Glutamatergic neuron (in vitro differentiated cells): ENCODE measurements at regions not wholly inside any gene's neighbourhood (a gene's known extent, or its start where the extent isn't known, plus 50 kb on each side); places are given as distances from the start of the nearest gene placed in this dataset.

ENCODE experiments used
- DNase-seq: peaks from one replicate; pipeline ENCODE4 v3.0.0; 2022
- H3K27ac Mint-ChIP-seq: one replicate; pipeline ENCODE4 v1.8.0; 2020; ENCODE audit warnings: mild to moderate bottlenecking, mixed read lengths, inconsistent platforms; ENCODE audit not compliant: unreplicated experiment
- H3K27me3 Mint-ChIP-seq: one replicate; pipeline ENCODE4 v1.8.0; 2020; ENCODE audit warnings: mild to moderate bottlenecking, moderate library complexity, mixed read lengths, inconsistent platforms; ENCODE audit not compliant: unreplicated experiment
- H3K36me3 Mint-ChIP-seq: one replicate; pipeline ENCODE4 v1.8.0; 2020; ENCODE audit warnings: mild to moderate bottlenecking, mixed read lengths, inconsistent platforms; ENCODE audit not compliant: unreplicated experiment
- H3K4me1 Mint-ChIP-seq: one replicate; pipeline ENCODE4 v1.8.0; 2020; ENCODE audit warnings: mild to moderate bottlenecking, low read depth, mixed read lengths, inconsistent platforms; ENCODE audit not compliant: unreplicated experiment
- H3K4me3 Mint-ChIP-seq: one replicate; pipeline ENCODE4 v1.8.0; 2020; ENCODE audit warnings: mild to moderate bottlenecking, mixed read lengths, inconsistent platforms; ENCODE audit not compliant: unreplicated experiment
- H3K9me3 Mint-ChIP-seq: one replicate; pipeline ENCODE4 v1.8.0; 2020; ENCODE audit warnings: mild to moderate bottlenecking, moderate library complexity, mixed read lengths, inconsistent platforms; ENCODE audit not compliant: unreplicated experiment
- CTCF ChIP-seq: fragments of 200-600 bp; sonication (generic); IDR thresholded peaks from one replicate; pipeline ENCODE4 v1.5.0; 2021; ENCODE audit not compliant: partially characterized antibody, unreplicated experiment

- H3K36me3 Mint-ChIP-seq, result no peaks in the 10 kb centered on the region
- no peak overlapping the region for H3K4me3 Mint-ChIP-seq
- no peak overlapping the region for H3K27ac Mint-ChIP-seq
- no peak for TF ChIP-seq CTCF
- H3K9me3 Mint-ChIP-seq, result peaks cover 3% of the 10 kb centered on the region
- peaks cover 5% of the 10 kb centered on the region for H3K4me1 Mint-ChIP-seq
- DNase-seq, result no peak
- peaks cover 3% of the 10 kb centered on the region for H3K27me3 Mint-ChIP-seq
These were observed 407.8 kb upstream of the DAB1 start for GRCh38 chr1:57831624-57832023.

- H3K27ac Mint-ChIP-seq, result peak overlapping the region; percentile 69
- peaks cover 10% of the 10 kb centered on the region for H3K4me1 Mint-ChIP-seq
- TF ChIP-seq CTCF, result no peak
- peaks cover 2% of the 10 kb centered on the region for H3K27me3 Mint-ChIP-seq
- H3K36me3 Mint-ChIP-seq, result no peaks in the 10 kb centered on the region
- H3K9me3 Mint-ChIP-seq, result peaks cover 5% of the 10 kb centered on the region
- DNase-seq, result peak; percentile 48
- H3K4me3 Mint-ChIP-seq, result no peak overlapping the region
These were observed 402.7 kb upstream of the DAB1 start for GRCh38 chr1:57826535-57826934.

- Mint-ChIP-seq H3K4me3 (no peak overlapping the region), H3K4me1 (peaks cover 20% of the 10 kb centered on the region), H3K27ac (no peak overlapping the region), H3K36me3 (no peaks in the 10 kb centered on the region), H3K27me3 (peaks cover 2% of the 10 kb centered on the region), H3K9me3 (peaks cover 5% of the 10 kb centered on the region)
- no peak for TF ChIP-seq CTCF
- no peak for DNase-seq
These were observed 400.7 kb upstream of the DAB1 start for GRCh38 chr1:57824535-57824934.

- TF ChIP-seq CTCF, result no peak
- DNase-seq, result no peak
- Mint-ChIP-seq H3K4me3 (no peak overlapping the region), H3K9me3 (no peaks in the 10 kb centered on the region), H3K4me1 (peaks cover 9% of the 10 kb centered on the region), H3K27ac (no peak overlapping the region), H3K27me3 (no peaks in the 10 kb centered on the region), H3K36me3 (no peaks in the 10 kb centered on the region)
These were observed 396.7 kb upstream of the DAB1 start for GRCh38 chr1:57820356-57821095.

GRCh38 chr1:57819893-57820292 lies 396.0 kb upstream of the DAB1 start:
- no peak overlapping the region for H3K4me3 Mint-ChIP-seq
- no peaks in the 10 kb centered on the region for H3K9me3 Mint-ChIP-seq
- peaks cover 9% of the 10 kb centered on the region for H3K4me1 Mint-ChIP-seq
- no peak overlapping the region for H3K27ac Mint-ChIP-seq
- no peak for DNase-seq
- no peak for TF ChIP-seq CTCF
- H3K27me3 Mint-ChIP-seq, result no peaks in the 10 kb centered on the region
- no peaks in the 10 kb centered on the region for H3K36me3 Mint-ChIP-seq
